ENCODE measurements at regions not wholly inside any gene's neighbourhood (a gene's known extent, or its start where the extent isn't known, plus 50 kb on each side); places are given as distances from the start of the nearest gene placed in this dataset.
"Not testable (repeated sequence)": the region's sequence is repeated elsewhere in the genome, so short reads cannot be mapped to it uniquely, and the experiment has no call there.

GRCh38 chr7:142437741-142438140 is 179.9 kb upstream of the PRSS58 start:
- DNase-seq = no peak

- DNase-seq = no peak
Measured at GRCh38 chr7:142436601-142437000, 178.7 kb upstream of the PRSS58 start.

- not testable (repeated sequence) for DNase-seq
Measured at GRCh38 chr7:142435606-142436005, 177.7 kb upstream of the PRSS58 start.

GRCh38 chr7:142434666-142435167 is 176.9 kb upstream of the PRSS58 start:
- DNase-seq = no peak

DNA sequence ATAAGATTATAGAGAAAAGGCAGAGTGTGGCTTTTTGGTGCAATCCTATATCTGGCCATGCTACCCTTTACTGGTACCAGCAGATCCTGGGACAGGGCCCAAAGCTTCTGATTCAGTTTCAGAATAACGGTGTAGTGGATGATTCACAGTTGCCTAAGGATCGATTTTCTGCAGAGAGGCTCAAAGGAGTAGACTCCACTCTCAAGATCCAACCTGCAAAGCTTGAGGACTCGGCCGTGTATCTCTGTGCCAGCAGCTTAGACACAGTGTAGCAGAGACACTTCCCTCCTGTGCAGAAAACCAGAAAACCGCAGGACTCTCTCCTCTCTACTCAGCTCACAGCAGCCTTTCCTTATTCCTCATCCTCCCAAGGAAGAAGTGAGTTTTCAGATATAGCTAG is 176.3 kb upstream of the PRSS58 start:
- not testable (repeated sequence) for DNase-seq

- DNase-seq = no peak
Measured at GRCh38 chr7:142432377-142432776, 174.5 kb upstream of the PRSS58 start.

DNA sequence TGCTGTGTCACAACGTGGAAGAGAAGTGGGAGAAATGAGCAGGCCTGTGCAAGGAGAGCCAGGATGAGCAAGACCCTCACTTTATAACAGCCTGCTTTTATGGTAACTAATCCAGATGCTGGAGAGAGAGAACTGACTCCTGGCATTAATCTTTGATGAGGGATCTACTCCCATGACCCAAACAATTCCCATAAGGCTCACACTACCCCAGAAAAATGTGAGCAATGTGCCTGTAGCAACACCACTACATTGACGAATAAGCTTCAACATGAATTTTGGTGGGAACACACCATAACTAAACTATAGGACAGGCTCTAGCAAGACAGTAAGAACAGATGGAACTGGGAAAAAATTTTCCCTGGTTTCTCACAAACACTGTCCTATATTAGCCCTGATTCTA is 173.6 kb upstream of the PRSS58 start:
- peak; percentile 21 for DNase-seq

- DNase-seq = no peak
Measured at GRCh38 chr7:142428094-142428493, 170.2 kb upstream of the PRSS58 start.

- DNase-seq = no peak
Measured at GRCh38 chr7:142425281-142425680, 167.4 kb upstream of the PRSS58 start.

- no peak for DNase-seq
Measured at GRCh38 chr7:142422621-142423020, 164.8 kb upstream of the PRSS58 start.

- peak; percentile 53 for DNase-seq
Measured at GRCh38 chr7:142420554-142421362, 162.9 kb upstream of the PRSS58 start.

- DNase-seq = no peak
Measured at GRCh38 chr7:142418326-142418725, 160.5 kb upstream of the PRSS58 start.

DNA sequence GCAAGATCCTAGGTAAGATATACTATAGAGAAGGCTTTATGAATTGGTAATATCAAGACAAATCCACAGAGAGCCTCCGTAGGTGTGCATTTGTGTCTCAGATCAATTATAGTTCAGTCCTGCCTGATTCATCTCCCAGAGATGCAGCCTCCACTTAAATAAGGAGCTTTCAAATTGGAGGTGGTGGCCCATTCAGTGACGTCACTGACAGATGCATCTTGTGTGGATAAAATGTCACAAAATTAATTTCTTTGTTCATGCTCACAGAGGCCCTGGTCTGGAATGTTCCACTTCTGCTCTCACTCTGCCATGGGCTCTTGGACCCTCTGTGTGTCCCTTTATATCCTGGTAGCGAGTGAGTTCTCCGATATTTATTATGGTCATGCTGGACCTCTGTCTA is 157.1 kb upstream of the PRSS58 start:
- DNase-seq = no peak

- DNase-seq = no peak
Measured at GRCh38 chr7:142414135-142414534, 156.3 kb upstream of the PRSS58 start.

- no peak for DNase-seq
Measured at GRCh38 chr7:142413280-142414000, 155.6 kb upstream of the PRSS58 start.

DNA sequence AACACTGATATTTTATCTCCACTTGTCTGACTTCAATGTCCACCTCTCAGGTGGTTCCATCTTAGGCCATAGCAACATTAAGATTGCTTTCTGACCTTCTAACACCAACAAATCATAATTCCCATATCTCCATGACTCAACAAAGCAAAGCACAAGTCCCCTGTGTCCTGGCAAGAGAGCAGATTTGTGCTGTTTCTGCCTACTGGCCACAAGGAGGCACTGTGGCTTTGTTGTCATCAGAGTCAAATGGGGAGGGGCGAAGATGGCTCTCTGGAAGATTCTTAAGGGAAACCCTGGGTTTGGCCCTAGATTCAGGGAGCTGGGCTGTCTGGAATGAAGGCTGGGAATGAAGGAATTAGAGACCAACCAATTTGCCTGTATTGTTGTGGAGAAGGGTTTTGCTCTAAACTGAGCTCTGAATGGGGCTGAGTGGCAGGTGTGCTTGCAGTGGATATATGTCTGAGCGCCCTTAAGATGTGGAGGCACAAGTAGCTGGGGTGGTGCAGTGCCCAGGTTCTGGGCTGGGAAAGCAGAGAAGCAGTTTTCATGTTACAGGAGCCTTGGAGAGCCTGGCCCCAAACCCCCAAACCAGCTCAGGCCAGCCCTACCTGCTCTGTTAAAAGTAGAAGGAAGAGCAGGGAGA is 154.8 kb upstream of the PRSS58 start:
- peak; percentile 58 for DNase-seq

- DNase-seq = no peak
Measured at GRCh38 chr7:142409471-142409870, 151.6 kb upstream of the PRSS58 start.

DNA sequence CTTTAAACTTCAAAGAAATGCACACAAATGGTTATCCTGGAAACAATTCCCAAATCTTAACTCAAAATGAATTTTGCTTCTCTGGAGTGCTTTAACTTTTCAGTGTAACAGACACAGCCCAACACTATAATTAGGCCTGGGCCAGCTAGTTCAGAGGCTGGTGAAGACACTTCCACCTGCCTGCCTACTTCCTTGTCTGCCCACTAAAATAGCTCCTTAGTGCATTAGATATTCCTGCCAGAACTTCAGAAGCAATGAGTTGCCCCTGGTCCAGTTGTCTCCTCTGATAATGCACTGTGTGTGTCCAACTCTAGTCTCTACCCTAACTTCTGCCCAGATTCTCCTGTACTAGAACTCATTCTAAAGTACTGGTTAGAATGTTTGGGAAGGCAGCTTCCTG is 150.9 kb upstream of the PRSS58 start:
- no peak for DNase-seq

DNA sequence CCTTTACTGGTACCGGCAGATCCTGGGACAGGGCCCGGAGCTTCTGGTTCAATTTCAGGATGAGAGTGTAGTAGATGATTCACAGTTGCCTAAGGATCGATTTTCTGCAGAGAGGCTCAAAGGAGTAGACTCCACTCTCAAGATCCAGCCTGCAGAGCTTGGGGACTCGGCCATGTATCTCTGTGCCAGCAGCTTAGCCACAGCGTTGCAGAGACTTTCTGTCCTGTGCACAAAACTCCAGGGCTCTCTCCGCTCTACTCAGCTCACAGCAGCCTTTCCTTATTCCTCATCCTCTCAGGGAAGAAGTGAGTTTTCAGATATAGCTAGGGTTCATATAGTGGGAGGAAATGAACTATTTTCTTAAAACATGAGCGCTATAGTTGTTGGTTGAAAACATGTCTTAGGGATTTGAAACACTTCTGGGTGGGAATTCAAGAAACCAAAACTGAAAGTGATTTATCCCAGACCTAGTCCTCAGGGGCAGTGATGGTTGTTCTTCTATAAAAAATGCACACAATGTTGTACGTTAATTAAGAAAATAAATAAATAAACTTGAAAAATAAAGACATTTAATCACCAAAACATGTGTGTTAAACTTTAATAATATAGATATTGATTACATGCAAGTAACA is 150.2 kb upstream of the PRSS58 start:
- DNase-seq = no peak

DNA sequence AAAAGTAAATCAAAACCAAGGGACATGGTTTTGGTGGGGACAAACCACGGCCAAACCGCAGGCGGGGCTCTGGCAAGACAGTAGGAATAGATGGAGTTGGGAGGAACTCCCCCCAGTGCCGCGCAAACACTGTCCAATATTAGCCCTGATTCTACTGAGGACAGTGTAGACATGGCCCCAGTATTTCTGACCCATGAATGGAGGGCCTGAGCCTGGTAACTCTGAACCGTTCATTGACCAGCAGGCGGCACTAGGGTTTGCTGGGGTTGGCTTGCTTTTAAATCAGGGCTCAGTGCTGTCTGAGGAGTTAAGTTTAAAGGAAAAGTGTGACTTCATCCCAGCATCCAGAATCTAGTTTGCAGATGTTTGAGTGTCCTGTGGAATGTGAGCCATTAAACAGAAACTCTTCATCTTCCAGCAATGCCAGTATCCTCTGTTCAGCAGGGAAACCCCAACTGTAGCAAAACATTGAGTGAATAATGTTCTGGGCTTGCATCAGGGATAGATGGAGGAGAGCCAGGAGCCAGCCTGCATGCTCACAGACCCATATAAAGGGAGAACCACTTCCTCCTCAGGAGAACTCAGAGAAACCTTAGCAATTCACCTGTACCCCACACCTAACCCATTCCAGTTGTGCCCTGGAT is 147.4 kb upstream of the PRSS58 start:
- DNase-seq = no peak

DNA sequence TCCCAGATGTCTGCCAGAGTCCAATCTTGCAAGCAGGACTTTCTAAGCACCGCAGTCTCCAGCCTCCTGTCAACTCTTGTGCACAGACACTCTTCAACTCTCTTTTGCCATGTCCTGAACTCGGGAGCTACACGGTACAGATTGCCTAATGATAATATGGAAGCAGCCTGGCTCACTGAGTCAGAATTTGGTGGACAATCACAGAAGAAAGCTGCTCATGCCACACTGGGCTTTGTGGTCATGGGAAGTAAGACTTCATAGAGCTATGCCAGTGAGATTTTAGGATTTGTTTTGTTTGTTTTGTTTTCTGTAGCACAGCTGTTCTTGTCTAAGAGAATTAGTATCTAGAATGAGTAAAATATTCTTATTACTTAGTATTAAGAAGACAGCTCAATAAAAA is 144.1 kb upstream of the PRSS58 start:
- DNase-seq = no peak

DNA sequence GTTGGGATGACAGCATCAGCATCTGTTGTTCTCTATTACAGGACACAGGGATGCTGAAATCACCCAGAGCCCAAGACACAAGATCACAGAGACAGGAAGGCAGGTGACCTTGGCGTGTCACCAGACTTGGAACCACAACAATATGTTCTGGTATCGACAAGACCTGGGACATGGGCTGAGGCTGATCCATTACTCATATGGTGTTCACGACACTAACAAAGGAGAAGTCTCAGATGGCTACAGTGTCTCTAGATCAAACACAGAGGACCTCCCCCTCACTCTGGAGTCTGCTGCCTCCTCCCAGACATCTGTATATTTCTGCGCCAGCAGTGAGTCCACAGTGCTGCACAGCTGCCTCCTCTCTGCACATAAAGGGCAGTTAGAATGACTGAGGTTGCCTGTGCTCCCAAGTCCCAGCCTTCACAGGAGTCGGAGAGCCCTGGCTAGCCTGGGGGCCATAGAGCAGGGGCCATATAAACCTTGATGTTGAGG is 142.2 kb upstream of the PRSS58 start:
- no peak for DNase-seq
